ENCODE measurements at regions not wholly inside any gene's neighbourhood (a gene's known extent, or its start where the extent isn't known, plus 50 kb on each side); places are given as distances from the start of the nearest gene placed in this dataset.

DNA sequence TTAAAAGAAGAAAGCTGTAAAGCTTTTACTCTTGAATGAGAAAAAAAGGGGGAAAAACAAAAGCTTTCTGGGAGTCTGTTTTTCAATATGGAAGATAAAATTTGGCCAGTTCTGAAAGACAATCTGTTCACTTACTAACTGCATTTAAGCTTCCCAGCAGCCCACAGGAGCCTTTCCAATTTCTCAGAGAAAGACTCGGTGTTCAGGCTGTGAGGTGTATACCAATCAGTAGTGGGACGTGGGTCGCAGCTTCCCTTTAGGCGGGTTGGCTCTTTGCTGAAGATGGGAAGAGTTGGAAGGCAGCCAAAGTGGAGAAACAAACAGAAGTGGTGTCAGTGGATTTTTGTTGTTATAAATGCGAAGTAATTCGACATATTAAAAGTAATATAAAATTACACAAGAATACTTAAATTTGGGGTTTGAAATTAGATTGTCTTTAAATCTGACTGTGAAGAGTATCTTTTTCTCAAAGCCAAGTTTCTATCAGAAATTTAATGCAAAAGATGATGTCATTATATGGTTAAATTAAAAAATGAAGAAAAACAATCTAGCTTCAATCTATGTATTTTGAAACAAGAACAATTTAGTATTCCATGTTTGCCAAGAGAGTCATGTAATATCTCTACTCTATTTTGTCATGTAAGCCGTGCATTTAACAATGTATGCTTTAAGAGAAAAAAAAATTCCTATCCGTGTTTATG lies 590.2 kb upstream of the ATXN7L3B start:
- Histone ChIP-seq H2BK5ac (ENCODE audit: low read depth, low read length) (no peak overlapping the region), H4K20me1 (replicated peaks in 1 of 2; ENCODE audit: control insufficient read depth in 1 of 2, insufficient read depth in 2 of 2, low read length in 2 of 2) (no peaks in the 10 kb centered on the region), H3K14ac (ENCODE audit: insufficient read length) (no peak overlapping the region), H3K79me1 (ENCODE audit: low read depth, low read length) (no peaks in the 10 kb centered on the region), H3K18ac (ENCODE audit: extremely low read depth, low read length) (no peak overlapping the region), H2AFZ (ENCODE audit: low read length) (0 out of 2 replicates have a peak overlapping the region, but pooled peaks have one; percentile 19), H3K9me3 (ENCODE audit: insufficient read depth in 2 of 2, low read depth in 1 of 2, low read length in 1 of 2) (no peaks in the 10 kb centered on the region), H2BK120ac (replicated peaks; ENCODE audit: low read depth, low read length) (no peak overlapping the region), H3K27me3 (replicated peaks in 1 of 4; ENCODE audit: control insufficient read depth in 3 of 4, extremely low read depth in 1 of 4, insufficient read depth in 3 of 4, low read length in 3 of 4) (no peaks in the 10 kb centered on the region), H4K91ac (replicated peaks; ENCODE audit: insufficient read length, low read length) (no peak overlapping the region), H3K23ac (ENCODE audit: insufficient read length) (no peak overlapping the region), H2BK12ac (ENCODE audit: low read depth, low read length) (no peak overlapping the region), H3K23me2 (ENCODE audit: low read depth, low read length) (no peaks in the 10 kb centered on the region), H3K4ac (replicated peaks; ENCODE audit: insufficient read length, low read depth, low read length) (no peak overlapping the region), H2AK5ac (ENCODE audit: low read depth, low read length) (no peak overlapping the region), H3K27ac (ENCODE audit: low read depth, low read length) (no peak overlapping the region), H3K4me2 (ENCODE audit: insufficient read depth in 1 of 2, low read depth in 2 of 2, low read length in 2 of 2) (no peak overlapping the region), H4K8ac (ENCODE audit: extremely low read depth, insufficient read depth, low read length) (no peak overlapping the region), H3K79me2 (ENCODE audit: control insufficient read depth in 1 of 2, insufficient read depth in 2 of 2, low read length in 2 of 2) (no peaks in the 10 kb centered on the region), H4K5ac (ENCODE audit: insufficient read length, low read depth, low read length) (no peak overlapping the region), H2BK15ac (ENCODE audit: low read length) (no peak overlapping the region), H2BK20ac (ENCODE audit: low read length) (no peak overlapping the region), H3K56ac (replicated peaks; ENCODE audit: insufficient read length, low read depth, low read length) (no peak overlapping the region), H3K36me3 (ENCODE audit: control insufficient read depth in 2 of 4, insufficient read depth in 4 of 4, low read length in 3 of 4) (no peaks in the 10 kb centered on the region), H3K4me3 (ENCODE audit: extremely low read depth in 1 of 4, insufficient read depth in 2 of 4, low read depth in 3 of 4, low read length in 4 of 4) (no peak overlapping the region), H3K4me1 (replicated peaks in 1 of 4; ENCODE audit: control insufficient read depth in 3 of 4, insufficient read depth in 4 of 4, low read length in 3 of 4) (no peaks in the 10 kb centered on the region; a peak in 1 of 7 replicates), H3K9ac (replicated peaks in 1 of 4; ENCODE audit: extremely low read depth in 1 of 4, low read depth in 3 of 4, low read length in 3 of 4) (no peak overlapping the region)
- no peak for DNase-seq (ENCODE audit: low read depth in 1 of 2, low spot score in 2 of 2)
- WGBS, 2 experiments (ENCODE audit: extremely low coverage in 1 of 2, insufficient coverage in 1 of 2, insufficient read length in 1 of 2, insufficient replicate concordance in 2 of 2, low coverage in 1 of 2, low lambda C conversion rate in 2 of 2, missing lambda C conversion rate in 1 of 2): 87% methylated on average over 8 of the region's 8 CpGs; no CpG with 5 or more reads in 1 of the 2 experiments
- no peak for TF ChIP-seq SAP30 (IDR thresholded peaks at IDR 0.05; ENCODE audit: insufficient read depth, insufficient replicate concordance, low read length)
- no peak for TF ChIP-seq TCF12 (IDR thresholded peaks at IDR 0.05; ENCODE audit: low read depth, low read length)
- no peak for TF ChIP-seq RNF2 (IDR thresholded peaks at IDR 0.05; ENCODE audit: borderline replicate concordance, low read depth, low read length, missing control alignments, poor library complexity, severe bottlenecking)
- no peak for TF ChIP-seq BACH1 (IDR thresholded peaks at IDR 0.05; ENCODE audit: low read length)
- TF ChIP-seq, protein P1, sequence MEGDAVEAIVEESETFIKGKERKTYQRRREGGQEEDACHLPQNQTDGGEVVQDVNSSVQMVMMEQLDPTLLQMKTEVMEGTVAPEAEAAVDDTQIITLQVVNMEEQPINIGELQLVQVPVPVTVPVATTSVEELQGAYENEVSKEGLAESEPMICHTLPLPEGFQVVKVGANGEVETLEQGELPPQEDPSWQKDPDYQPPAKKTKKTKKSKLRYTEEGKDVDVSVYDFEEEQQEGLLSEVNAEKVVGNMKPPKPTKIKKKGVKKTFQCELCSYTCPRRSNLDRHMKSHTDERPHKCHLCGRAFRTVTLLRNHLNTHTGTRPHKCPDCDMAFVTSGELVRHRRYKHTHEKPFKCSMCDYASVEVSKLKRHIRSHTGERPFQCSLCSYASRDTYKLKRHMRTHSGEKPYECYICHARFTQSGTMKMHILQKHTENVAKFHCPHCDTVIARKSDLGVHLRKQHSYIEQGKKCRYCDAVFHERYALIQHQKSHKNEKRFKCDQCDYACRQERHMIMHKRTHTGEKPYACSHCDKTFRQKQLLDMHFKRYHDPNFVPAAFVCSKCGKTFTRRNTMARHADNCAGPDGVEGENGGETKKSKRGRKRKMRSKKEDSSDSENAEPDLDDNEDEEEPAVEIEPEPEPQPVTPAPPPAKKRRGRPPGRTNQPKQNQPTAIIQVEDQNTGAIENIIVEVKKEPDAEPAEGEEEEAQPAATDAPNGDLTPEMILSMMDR (IDR thresholded peaks at IDR 0.05; ENCODE audit: control extremely low read depth in 1 of 3, insufficient read depth in 1 of 3, low read depth in 1 of 3, low read length in 3 of 3): no peak
- no peak for TF ChIP-seq CHD2 (IDR thresholded peaks at IDR 0.05; ENCODE audit: low read length)
- no peak for TF ChIP-seq SRF (IDR thresholded peaks at IDR 0.05; ENCODE audit: low read depth, low read length)
- TF ChIP-seq, protein P2, sequence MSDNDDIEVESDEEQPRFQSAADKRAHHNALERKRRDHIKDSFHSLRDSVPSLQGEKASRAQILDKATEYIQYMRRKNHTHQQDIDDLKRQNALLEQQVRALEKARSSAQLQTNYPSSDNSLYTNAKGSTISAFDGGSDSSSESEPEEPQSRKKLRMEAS (IDR thresholded peaks at IDR 0.05): no peak
- TF ChIP-seq SP1 (IDR thresholded peaks at IDR 0.05; ENCODE audit: low read depth, low read length): no peak
- TF ChIP-seq GABPA (IDR thresholded peaks at IDR 0.05; ENCODE audit: borderline replicate concordance, insufficient read depth, low read length): no peak
- no peak for FAIRE-seq
- POLR2A ChIA-PET (ENCODE audit: partially characterized antibody): no interaction called here
- CTCF ChIA-PET (ENCODE audit: partially characterized antibody): no interaction called here

All from H1 (cell line).